GM04503 (cell line): ENCODE measurements at regions not wholly inside any gene's neighbourhood (a gene's known extent, or its start where the extent isn't known, plus 50 kb on each side); places are given as distances from the start of the nearest gene placed in this dataset.
"Not testable (repeated sequence)": the region's sequence is repeated elsewhere in the genome, so short reads cannot be mapped to it uniquely, and the experiment has no call there.

Experiments
- DNase-seq: peaks from one replicate; pipeline ENCODE4 v3.0.0-alpha.2; 2012; ENCODE audit warnings: low read depth

GRCh38 chr12:105457026-105457425 is 126.5 kb downstream of the C12orf75 start:
- DNase-seq = no peak

GRCh38 chr12:105459760-105460330 is 129.4 kb downstream of the C12orf75 start:
- DNase-seq = no peak

- DNase-seq = no peak
Measured at GRCh38 chr12:105461271-105461943, 130.9 kb downstream of the C12orf75 start.

GRCh38 chr12:105461944-105462762 is 131.7 kb downstream of the C12orf75 start:
- no peak for DNase-seq

- DNase-seq = no peak
Measured at GRCh38 chr12:105462831-105463230, 132.3 kb downstream of the C12orf75 start.

- DNase-seq = no peak
Measured at GRCh38 chr12:105464406-105464805, 133.9 kb downstream of the C12orf75 start.

DNA sequence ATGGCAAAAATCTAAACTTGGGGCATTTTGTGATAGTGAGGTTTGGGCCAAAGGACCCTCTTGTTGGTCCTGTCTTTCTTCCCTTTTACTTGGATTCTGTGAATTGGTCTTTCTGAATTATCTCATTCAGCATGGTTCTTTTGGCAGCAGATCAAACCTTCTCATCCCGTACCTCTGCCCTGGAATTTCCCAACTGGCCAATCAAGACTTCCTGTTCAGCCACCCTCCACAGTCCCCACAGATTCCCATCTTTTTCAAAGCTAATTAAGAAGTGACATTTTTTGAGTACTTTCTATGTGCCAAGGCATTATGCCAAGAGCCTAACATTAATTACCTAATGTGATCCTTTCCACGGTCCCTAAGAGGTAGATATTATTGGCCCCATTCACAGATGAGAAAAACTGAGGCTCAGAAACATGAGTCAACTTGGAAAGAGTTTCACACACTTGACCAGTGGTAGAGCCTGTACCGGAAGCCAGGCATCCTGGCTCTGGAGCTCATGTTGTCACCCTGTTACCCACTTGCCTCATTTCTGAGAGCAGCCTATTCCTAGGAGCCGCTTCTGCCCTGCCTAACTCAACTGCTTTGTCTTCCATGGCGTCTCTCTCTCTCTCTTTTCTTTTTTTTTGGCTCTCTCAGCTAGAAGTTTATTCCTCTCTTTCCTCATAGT is 135.9 kb downstream of the C12orf75 start:
- no peak for DNase-seq

GRCh38 chr12:105466901-105467598 is 136.6 kb downstream of the C12orf75 start:
- no peak for DNase-seq

DNA sequence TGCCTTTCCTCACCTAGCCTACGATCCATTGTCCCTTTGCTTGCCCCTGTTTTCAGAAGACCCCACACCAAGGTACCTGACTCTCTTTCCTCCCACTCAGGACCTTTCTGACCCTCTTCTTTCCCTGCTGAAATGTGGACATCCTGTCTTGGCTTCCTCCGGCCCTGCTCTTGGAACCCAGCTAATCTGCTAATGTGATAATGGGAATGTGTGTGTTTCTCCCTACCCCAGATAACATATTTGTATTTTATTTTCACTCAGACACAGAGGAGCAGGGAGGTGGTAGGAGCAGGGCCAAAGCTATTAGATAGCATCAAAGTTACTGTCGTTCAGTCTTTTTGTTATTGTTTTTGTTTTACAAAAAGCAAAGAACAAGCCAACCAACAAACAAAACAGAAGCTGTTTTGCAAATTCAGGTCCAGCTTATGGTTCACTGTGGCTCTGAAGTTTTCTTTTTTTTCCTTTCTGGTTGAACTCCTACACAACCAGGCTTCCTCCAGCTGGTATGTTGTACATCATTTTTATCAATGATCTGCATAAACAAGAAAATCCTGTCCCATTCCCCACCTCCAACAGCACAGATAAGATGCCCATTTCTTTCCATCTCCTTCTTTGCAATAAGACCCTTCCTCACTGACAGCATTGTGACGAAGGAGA is 137.3 kb downstream of the C12orf75 start:
- DNase-seq = no peak

GRCh38 chr12:105468464-105468863 is 138.0 kb downstream of the C12orf75 start:
- DNase-seq = no peak

- no peak for DNase-seq
Measured at GRCh38 chr12:105469211-105469610, 138.7 kb downstream of the C12orf75 start.

GRCh38 chr12:105469701-105470100 is 139.2 kb downstream of the C12orf75 start:
- no peak for DNase-seq

DNA sequence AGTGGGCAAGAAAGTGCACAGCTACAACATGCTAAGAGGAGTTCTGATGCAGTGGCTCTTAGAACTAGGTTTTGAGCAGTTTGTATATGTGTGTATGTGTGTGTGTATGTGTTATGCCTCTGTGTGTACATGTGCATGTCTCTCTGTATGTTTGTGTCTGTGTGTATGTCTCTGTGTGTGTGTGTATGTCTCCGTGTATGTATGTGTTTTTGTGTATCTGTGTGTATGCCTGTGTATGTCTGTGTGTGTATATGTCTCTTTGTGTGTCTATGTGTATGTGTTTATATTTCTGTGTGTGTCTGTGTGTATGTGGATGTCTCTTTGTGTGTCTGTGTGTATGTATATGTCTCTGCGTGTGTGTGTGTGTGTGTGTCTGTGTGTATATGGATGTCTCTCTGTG is 139.6 kb downstream of the C12orf75 start:
- DNase-seq = no peak

DNA sequence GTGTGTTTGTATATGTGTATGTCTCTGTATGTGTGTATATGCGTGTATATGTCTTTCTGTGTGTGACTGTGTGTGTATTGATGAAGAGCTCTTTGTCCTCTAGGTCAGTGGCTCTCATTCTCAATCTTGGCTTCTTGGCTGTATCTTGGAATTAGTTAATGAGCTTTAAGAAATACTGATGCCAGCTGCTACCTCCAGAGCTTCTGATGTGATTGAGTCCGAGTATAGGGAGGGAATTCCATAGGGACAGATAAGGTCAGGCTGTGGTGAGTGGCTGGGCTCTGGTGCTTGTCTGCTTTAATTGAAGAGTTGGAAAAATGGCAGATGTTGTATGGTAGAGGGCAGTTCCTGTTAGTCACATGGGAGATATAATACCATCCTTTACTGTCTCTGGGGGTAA is 140.1 kb downstream of the C12orf75 start:
- no peak for DNase-seq

DNA sequence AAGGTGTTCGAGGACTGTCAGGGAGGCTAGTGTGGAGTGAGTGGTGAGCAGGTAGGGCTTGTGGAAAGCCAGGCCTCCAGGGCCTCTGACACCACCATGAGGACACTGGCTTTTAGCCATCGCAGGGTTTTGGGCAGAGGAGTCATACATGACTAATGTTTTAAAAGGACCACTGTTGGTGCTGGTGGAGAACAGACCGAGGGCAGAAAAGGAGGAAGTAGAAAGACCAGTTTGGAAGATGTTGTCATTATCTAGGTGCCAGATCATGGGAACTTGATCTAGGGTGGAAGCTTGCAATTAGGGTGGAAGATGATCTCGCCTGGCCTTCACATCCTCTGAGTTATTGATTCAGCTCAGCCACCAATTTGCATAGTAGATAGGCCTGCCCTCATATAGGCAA is 144.2 kb downstream of the C12orf75 start:
- no peak for DNase-seq

GRCh38 chr12:105476616-105477015 is 146.1 kb downstream of the C12orf75 start:
- no peak for DNase-seq

GRCh38 chr12:105477873-105478272 is 147.4 kb downstream of the C12orf75 start:
- DNase-seq = no peak

- DNase-seq = not testable (repeated sequence)
Measured at GRCh38 chr12:105478788-105479187, 148.3 kb downstream of the C12orf75 start.

- no peak for DNase-seq
Measured at GRCh38 chr12:105479710-105480109, 149.2 kb downstream of the C12orf75 start.

DNA sequence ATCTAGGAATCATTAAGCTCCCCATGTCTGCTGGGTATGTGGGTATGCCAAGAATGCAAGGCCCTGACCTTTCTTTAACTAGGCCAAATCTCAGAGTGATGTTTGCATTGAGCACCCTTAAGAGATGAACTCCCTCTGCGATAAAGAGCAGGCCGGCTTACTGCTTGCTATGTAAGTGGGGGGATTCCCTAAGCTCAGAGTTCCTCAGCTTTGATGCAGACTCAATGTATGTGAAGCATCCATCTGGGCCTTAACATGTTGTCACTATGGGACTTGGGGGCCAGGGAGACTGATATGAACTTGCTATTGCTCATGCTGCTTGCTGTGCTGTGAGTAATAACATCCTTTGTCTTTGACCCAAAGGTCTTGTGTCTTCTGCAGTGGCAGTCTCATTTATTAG is 149.7 kb downstream of the C12orf75 start:
- no peak for DNase-seq
